Mammary epithelial cell (primary cell): ENCODE measurements at regions not wholly inside any gene's neighbourhood (a gene's known extent, or its start where the extent isn't known, plus 50 kb on each side); places are given as distances from the start of the nearest gene placed in this dataset.

Experiments
- CTCF ChIP-seq, 2 donors: IDR thresholded peaks in 1 of 2; conservative IDR thresholded peaks in 1 of 2; 2 replicates each; pipeline ENCODE4 v1.5.1; 2011 to 2012; ENCODE audit warnings: inconsistent platforms in 2 of 2, low read length in 2 of 2, mild to moderate bottlenecking in 2 of 2, control low read depth in 1 of 2, low read depth in 1 of 2; ENCODE audit not compliant: insufficient read depth in 1 of 2; ENCODE audit errors: extremely low read depth in 1 of 2
- EZH2 ChIP-seq: IDR thresholded peaks from 2 replicates; pipeline ENCODE4 v1.6.1; 2012; ENCODE audit warnings: low read length, inconsistent platforms, borderline replicate concordance

GRCh38 chr14:46233786-46234185 is 417.8 kb downstream of the RPL10L start:
- TF ChIP-seq CTCF (conservative IDR thresholded peaks at IDR 0.05 in 1 of 2, IDR thresholded peaks at IDR 0.05 in 1 of 2; ENCODE audit: extremely low read depth in 1 of 2, insufficient read depth in 1 of 2, low read depth in 1 of 2, low read length in 2 of 2) (no peak), EZH2 (no peak)
